ENCODE measurements at regions not wholly inside any gene's neighbourhood (a gene's known extent, or its start where the extent isn't known, plus 50 kb on each side); places are given as distances from the start of the nearest gene placed in this dataset.

- CTCF ChIA-PET (ENCODE audit: low intra/inter-chr PET ratio): no interaction called here
- TF ChIP-seq MYC (IDR thresholded peaks at IDR 0.05; ENCODE audit: low read depth, low read length) (no peak), MYC (CRISPR knock-in tag; IDR thresholded peaks at IDR 0.05; ENCODE audit: borderline replicate concordance, low read depth) (no peak), CTCF (IDR thresholded peaks at IDR 0.05 in 2 of 3, conservative IDR thresholded peaks at IDR 0.05 in 1 of 3; ENCODE audit: insufficient read depth in 2 of 3, low read depth in 1 of 3, low read length in 3 of 3) (no peak), TEAD1 (CRISPR knock-in tag; IDR thresholded peaks at IDR 0.05) (no peak), ZNF512 (tag; IDR thresholded peaks at IDR 0.05) (no peak), ZNF609 (CRISPR knock-in tag; IDR thresholded peaks at IDR 0.05; ENCODE audit: borderline replicate concordance) (no peak), ZKSCAN3 (CRISPR knock-in tag; IDR thresholded peaks at IDR 0.05) (no peak), GATAD2A (IDR thresholded peaks at IDR 0.05) (no peak), RBM22 (IDR thresholded peaks at IDR 0.05; ENCODE audit: low read depth, low read length, poor library complexity, severe bottlenecking) (no peak), ZNF436 (CRISPR knock-in tag; IDR thresholded peaks at IDR 0.05) (no peak), FOXK2 (conservative IDR thresholded peaks at IDR 0.05 in 1 of 2, IDR thresholded peaks at IDR 0.05 in 1 of 2; ENCODE audit: low read depth in 2 of 2) (no peak), PML (IDR thresholded peaks at IDR 0.05; ENCODE audit: low read length) (no peak), MXI1 (IDR thresholded peaks at IDR 0.05; ENCODE audit: low read depth, low read length) (no peak), RB1 (IDR thresholded peaks at IDR 0.05; ENCODE audit: low read depth) (no peak), ZNF354B (CRISPR knock-in tag; IDR thresholded peaks at IDR 0.05) (no peak), KLF1 (tag; IDR thresholded peaks at IDR 0.05) (no peak)
Measured at GRCh38 chr2:138902239-138902871, 122.2 kb upstream of the NXPH2 start.

More at GRCh38 chr2:138902239-138902871, 122.2 kb upstream of the NXPH2 start:
- no peaks in the 10 kb centered on the region; the same call in 1 of the 2 replicates for H3K9me3 ChIP-seq (replicated peaks; ENCODE audit: control insufficient read depth, insufficient read depth, low read depth, low read length)
- intact Hi-C loops (cut with micrococcal nuclease) (no loop called here), in situ Hi-C loops (cut with MboI) (no loop called here)
- H3K79me2 ChIP-seq (ENCODE audit: control insufficient read depth, insufficient read depth, low read length): no peaks in the 10 kb centered on the region
- H4K20me1 ChIP-seq (replicated peaks; ENCODE audit: control insufficient read depth, insufficient read depth, low read length): no peaks in the 10 kb centered on the region
- no peaks in the 10 kb centered on the region for H3K4me1 ChIP-seq (replicated peaks in 1 of 2; ENCODE audit: control insufficient read depth in 2 of 2, insufficient read depth in 2 of 2, low read length in 2 of 2)
- no peak overlapping the region for H2AFZ ChIP-seq (ENCODE audit: low read depth, low read length)
- no peak for DNase-seq (ENCODE audit: extremely low read depth in 1 of 4, low spot score in 3 of 4)
- no peaks in the 10 kb centered on the region for H3K9me1 ChIP-seq (ENCODE audit: control insufficient read depth, insufficient read depth, low read length)
- H3K4me2 ChIP-seq (ENCODE audit: insufficient read depth, low read length): no peak overlapping the region
- no peak for ATAC-seq
- no peak overlapping the region for H3K27ac ChIP-seq (ENCODE audit: extremely low read depth, low read depth, low read length)
- H3K9ac ChIP-seq (ENCODE audit: insufficient read depth in 1 of 2, low read depth in 2 of 2, low read length in 2 of 2): no peak overlapping the region
- POLR2A ChIA-PET: no interaction called here
- BruUV-seq (replicated peaks): no TSS peak
- no peak for FAIRE-seq
- no peaks in the 10 kb centered on the region for H3K36me3 ChIP-seq (ENCODE audit: control insufficient read depth, insufficient read depth, low read length)
- no peak overlapping the region for H3K4me3 ChIP-seq
- WGBS (ENCODE audit: insufficient coverage, low coverage, missing lambda C conversion rate): 2% methylated on average over 26 of the region's 29 CpGs
- no peaks in the 10 kb centered on the region for H3K27me3 ChIP-seq (ENCODE audit: control insufficient read depth in 2 of 2, insufficient read depth in 2 of 2, low read length in 2 of 2)
